Transverse colon (tissue), 4 donors: ENCODE measurements at regions not wholly inside any gene's neighbourhood (a gene's known extent, or its start where the extent isn't known, plus 50 kb on each side); places are given as distances from the start of the nearest gene placed in this dataset.

Source experiments
- DNase-seq: peaks from one replicate; pipeline ENCODE4 v3.0.0-alpha.2; 2019
- H3K27ac ChIP-seq, 4 donors: fragments of 200-600 bp; sonication (generic); 2 replicates each; pipeline ENCODE4 v1.5.1; 2016 to 2018; ENCODE audit warnings: inconsistent platforms in 4 of 4
- H3K27me3 ChIP-seq: fragments of 200-600 bp; sonication (generic); 2 replicates; pipeline ENCODE4 v1.5.1; 2017; ENCODE audit warnings: inconsistent platforms
- H3K36me3 ChIP-seq, 4 donors: fragments of 200-600 bp; sonication (generic); 2 replicates each; pipeline ENCODE4 v1.5.1; 2017 to 2019; ENCODE audit warnings: inconsistent platforms in 4 of 4
- H3K4me1 ChIP-seq, 4 donors: fragments of 200-600 bp; sonication (generic); 2 replicates each; pipeline ENCODE4 v1.5.1; 2017 to 2020; ENCODE audit warnings: inconsistent platforms in 4 of 4
- H3K4me3 ChIP-seq, 4 donors: fragments of 200-600 bp; sonication (generic); 1 replicate in 1 of 4; 2 replicates in 3 of 4; pipeline versions ENCODE4 v1.5.1 to v1.6.1; 2017 to 2019; ENCODE audit warnings: inconsistent platforms in 4 of 4
- H3K9me3 ChIP-seq, 2 donors: fragments of 200-600 bp; sonication (generic); 2 replicates each; pipeline ENCODE4 v1.5.1; 2017 to 2019; ENCODE audit warnings: inconsistent platforms in 2 of 2
- CTCF ChIP-seq, 5 experiments: fragments of 200-600 bp in 3 of 5; fragments of 450-650 bp in 2 of 5; sonication (generic) in 3 of 5; IDR thresholded peaks; 1 replicate in 2 of 5; 2 replicates in 3 of 5; pipeline ENCODE4 v1.5.1; 2016 to 2017; ENCODE audit warnings: antibody characterized with exemption in 5 of 5, inconsistent platforms in 3 of 5, mild to moderate bottlenecking in 2 of 5, moderate library complexity in 1 of 5
- EP300 ChIP-seq: sonication (generic); formaldehyde crosslinking; IDR thresholded peaks from one replicate; pipeline ENCODE4 v1.6.1; 2017; ENCODE audit warnings: antibody characterized with exemption, low read depth
- POLR2A ChIP-seq: fragments of 450-650 bp; IDR thresholded peaks from one replicate; pipeline ENCODE4 v1.6.1; 2016; ENCODE audit warnings: antibody characterized with exemption, mild to moderate bottlenecking, moderate library complexity
- POLR2AphosphoS5 ChIP-seq, 3 donors: sonication (generic); formaldehyde crosslinking; IDR thresholded peaks; one replicate each; pipeline ENCODE4 v1.6.1; 2016; ENCODE audit warnings: antibody characterized with exemption in 3 of 3
- WGBS, 2 donors: methylation state at CpG; one replicate each; pipeline ENCODE4 v1.1.5; 2018; ENCODE audit warnings: low coverage in 1 of 2; 5-methylcytosine and 5-hydroxymethylcytosine counted together
- in situ Hi-C, 4 donors: fragments of 200-750 bp; cut with MboI; loops; one replicate each; pipeline versions ENCODE4 v1.15.0 to v1.15.1; 2017; ENCODE audit warnings: low sequenced_read_pairs in 3 of 4, low pct_ligation_motif_present in 1 of 4, low pct_unique_long_range_greater_than_20kb in 1 of 4
- intact Hi-C: fragments of 100-400 bp; cut with DNase I; formaldehyde crosslinking; loops from one replicate; pipeline ENCODE4 v1.15.1; 2023; ENCODE audit warnings: low total_unique reads

- H3K9me3 ChIP-seq: no peaks in the 10 kb centered on the region
- TF ChIP-seq POLR2A (no peak), POLR2AphosphoS5 (IDR thresholded peaks at IDR 0.05) (peak; percentile 64 to 92 (median 78)), CTCF (IDR thresholded peaks at IDR 0.05) (no peak), EP300 (peak; percentile 85)
- intact Hi-C loops: no loop called here
These were observed 620.7 kb downstream of the AACS start for GRCh38 chr12:125685915-125686314.

GRCh38 chr12:125687403-125687802, 622.2 kb downstream of the AACS start:
- in situ Hi-C loops: no loop called here
- peaks cover 0 to 3% (median 0%) of the 10 kb centered on the region in 4 donors for H3K4me1 ChIP-seq
- TF ChIP-seq POLR2A (no peak), EP300 (no peak), CTCF (IDR thresholded peaks at IDR 0.05) (no peak), POLR2AphosphoS5 (IDR thresholded peaks at IDR 0.05) (no peak)
- DNase-seq: no peak
- H3K36me3 ChIP-seq: no peaks in the 10 kb centered on the region
- no peak overlapping the region for H3K4me3 ChIP-seq
- 60 to 78% methylated on average over 1 to 3 of the region's 3 CpGs for WGBS, 2 donors
- no peak overlapping the region for H3K27ac ChIP-seq
- intact Hi-C loops: no loop called here
- H3K9me3 ChIP-seq: no peaks in the 10 kb centered on the region
- H3K27me3 ChIP-seq: peaks cover 5% of the 10 kb centered on the region

More at GRCh38 chr12:125685915-125686314, 620.7 kb downstream of the AACS start:
- in situ Hi-C loops: no loop called here
- no peak overlapping the region for H3K4me3 ChIP-seq
- no peaks in the 10 kb centered on the region for H3K36me3 ChIP-seq
- WGBS, 2 donors: 21 to 33% methylated on average over 3 of the region's 3 CpGs
- peaks cover 5% of the 10 kb centered on the region for H3K27me3 ChIP-seq
- DNase-seq: no peak
- H3K4me1 ChIP-seq: peaks cover 0 to 3% (median 0%) of the 10 kb centered on the region in 4 donors
- H3K27ac ChIP-seq: peak overlapping the region; percentile 26 to 81 (median 62)

GRCh38 chr12:125687820-125688219, 622.6 kb downstream of the AACS start:
- Histone ChIP-seq H3K36me3 (no peaks in the 10 kb centered on the region), H3K9me3 (no peaks in the 10 kb centered on the region), H3K27me3 (peaks cover 5% of the 10 kb centered on the region), H3K4me1 (peaks cover 0 to 3% (median 0%) of the 10 kb centered on the region in 4 donors), H3K27ac (no peak overlapping the region), H3K4me3 (no peak overlapping the region)
- in situ Hi-C loops (no loop called here), intact Hi-C loops (no loop called here)
- DNase-seq: no peak
- TF ChIP-seq POLR2A: no peak
- no peak for TF ChIP-seq POLR2AphosphoS5 (IDR thresholded peaks at IDR 0.05)
- no peak for TF ChIP-seq CTCF (IDR thresholded peaks at IDR 0.05)
- TF ChIP-seq EP300: no peak
- WGBS, 2 donors: 67% methylated on average over 7 of the region's 7 CpGs; no CpG with 5 or more reads in 1 of the 2 donors

- intact Hi-C loops: no loop called here
- Histone ChIP-seq H3K27ac (no peak overlapping the region), H3K4me3 (no peak overlapping the region), H3K27me3 (peaks cover 5% of the 10 kb centered on the region), H3K36me3 (no peaks in the 10 kb centered on the region), H3K4me1 (peaks cover 0 to 3% (median 0%) of the 10 kb centered on the region in 4 donors), H3K9me3 (no peaks in the 10 kb centered on the region)
- TF ChIP-seq POLR2AphosphoS5 (IDR thresholded peaks at IDR 0.05): no peak
- TF ChIP-seq POLR2A: no peak
- no peak for TF ChIP-seq EP300
- TF ChIP-seq CTCF (IDR thresholded peaks at IDR 0.05): no peak
- in situ Hi-C loops: no loop called here
- 73 to 100% methylated on average over 2 of the region's 7 CpGs for WGBS, 2 donors
- DNase-seq: no peak
These were observed 623.0 kb downstream of the AACS start for GRCh38 chr12:125688223-125688622.
